HL-60 (cell line): ENCODE measurements at regions not wholly inside any gene's neighbourhood (a gene's known extent, or its start where the extent isn't known, plus 50 kb on each side); places are given as distances from the start of the nearest gene placed in this dataset.

ENCODE experiments used
- DNase-seq, 2 experiments: peaks; one replicate each; pipeline ENCODE4 v3.0.0-alpha.2; 2010 to 2020; ENCODE audit warnings: low read depth in 1 of 2, low spot score in 1 of 2
- H3K27ac ChIP-seq: fragments of 250-450 bp; sonication (Bioruptor Pico); replicated peaks from 2 replicates; pipeline ENCODE4 v1.5.1; 2020; ENCODE audit warnings: mild to moderate bottlenecking, moderate library complexity
- H3K27me3 ChIP-seq: fragments of 250-450 bp; sonication (Bioruptor Pico); 2 replicates; pipeline ENCODE4 v1.5.1; 2021; ENCODE audit warnings: mild to moderate bottlenecking, moderate library complexity; ENCODE audit not compliant: insufficient read depth, poor library complexity, severe bottlenecking
- H3K4me3 ChIP-seq: replicated peaks from 2 replicates; pipeline ENCODE4 v1.5.1; 2011; ENCODE audit warnings: mild to moderate bottlenecking, control low read depth, low read length; ENCODE audit not compliant: insufficient read depth
- GABPA ChIP-seq: IDR thresholded peaks from 2 replicates; pipeline ENCODE4 v1.6.1; 2012; ENCODE audit warnings: low read depth
- POLR2AphosphoS5 ChIP-seq: IDR thresholded peaks from 2 replicates; pipeline ENCODE4 v1.6.1; 2012; ENCODE audit warnings: low read depth
- SPI1 ChIP-seq: IDR thresholded peaks from 2 replicates; pipeline ENCODE4 v1.6.1; 2012; ENCODE audit warnings: low read depth, mild to moderate bottlenecking, borderline replicate concordance
- TF ChIP-seq, protein P1 (sequence below): IDR thresholded peaks from one replicate; pipeline ENCODE4 v1.5.1; 2011; ENCODE audit warnings: low read length, control low read depth, inconsistent platforms; ENCODE audit not compliant: insufficient read depth
- TF ChIP-seq, protein P2 (sequence below): IDR thresholded peaks from 2 replicates; pipeline ENCODE4 v1.6.1; 2012; ENCODE audit warnings: low read depth; ENCODE audit not compliant: insufficient replicate concordance

DNA sequence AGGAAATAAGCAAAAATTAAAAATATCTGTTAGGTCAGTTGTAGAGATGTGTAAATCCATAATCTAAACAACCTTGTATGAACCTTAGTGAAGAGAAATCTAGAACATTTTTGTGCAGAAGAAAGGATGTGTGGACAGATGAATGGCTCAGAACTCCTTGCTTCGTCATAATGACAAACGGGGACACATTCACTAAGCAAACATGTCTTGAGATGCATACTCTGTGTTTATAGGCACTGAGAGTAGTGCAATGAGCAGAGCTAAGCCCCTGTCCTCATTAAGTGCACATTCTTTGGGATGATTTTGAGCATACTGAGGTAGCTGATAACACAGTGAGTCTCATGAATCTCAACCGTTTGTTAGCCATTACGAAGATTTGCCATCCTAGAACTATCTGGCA lies 360.6 kb upstream of the ANKRD30A start:
- Histone ChIP-seq H3K27me3 (no peaks in the 10 kb centered on the region), H3K27ac (no peak overlapping the region), H3K4me3 (no peak overlapping the region)
- DNase-seq: no peak
- no peak for TF ChIP-seq POLR2AphosphoS5
- TF ChIP-seq, protein P1, sequence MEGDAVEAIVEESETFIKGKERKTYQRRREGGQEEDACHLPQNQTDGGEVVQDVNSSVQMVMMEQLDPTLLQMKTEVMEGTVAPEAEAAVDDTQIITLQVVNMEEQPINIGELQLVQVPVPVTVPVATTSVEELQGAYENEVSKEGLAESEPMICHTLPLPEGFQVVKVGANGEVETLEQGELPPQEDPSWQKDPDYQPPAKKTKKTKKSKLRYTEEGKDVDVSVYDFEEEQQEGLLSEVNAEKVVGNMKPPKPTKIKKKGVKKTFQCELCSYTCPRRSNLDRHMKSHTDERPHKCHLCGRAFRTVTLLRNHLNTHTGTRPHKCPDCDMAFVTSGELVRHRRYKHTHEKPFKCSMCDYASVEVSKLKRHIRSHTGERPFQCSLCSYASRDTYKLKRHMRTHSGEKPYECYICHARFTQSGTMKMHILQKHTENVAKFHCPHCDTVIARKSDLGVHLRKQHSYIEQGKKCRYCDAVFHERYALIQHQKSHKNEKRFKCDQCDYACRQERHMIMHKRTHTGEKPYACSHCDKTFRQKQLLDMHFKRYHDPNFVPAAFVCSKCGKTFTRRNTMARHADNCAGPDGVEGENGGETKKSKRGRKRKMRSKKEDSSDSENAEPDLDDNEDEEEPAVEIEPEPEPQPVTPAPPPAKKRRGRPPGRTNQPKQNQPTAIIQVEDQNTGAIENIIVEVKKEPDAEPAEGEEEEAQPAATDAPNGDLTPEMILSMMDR: no peak
- no peak for TF ChIP-seq GABPA
- TF ChIP-seq, protein P2, sequence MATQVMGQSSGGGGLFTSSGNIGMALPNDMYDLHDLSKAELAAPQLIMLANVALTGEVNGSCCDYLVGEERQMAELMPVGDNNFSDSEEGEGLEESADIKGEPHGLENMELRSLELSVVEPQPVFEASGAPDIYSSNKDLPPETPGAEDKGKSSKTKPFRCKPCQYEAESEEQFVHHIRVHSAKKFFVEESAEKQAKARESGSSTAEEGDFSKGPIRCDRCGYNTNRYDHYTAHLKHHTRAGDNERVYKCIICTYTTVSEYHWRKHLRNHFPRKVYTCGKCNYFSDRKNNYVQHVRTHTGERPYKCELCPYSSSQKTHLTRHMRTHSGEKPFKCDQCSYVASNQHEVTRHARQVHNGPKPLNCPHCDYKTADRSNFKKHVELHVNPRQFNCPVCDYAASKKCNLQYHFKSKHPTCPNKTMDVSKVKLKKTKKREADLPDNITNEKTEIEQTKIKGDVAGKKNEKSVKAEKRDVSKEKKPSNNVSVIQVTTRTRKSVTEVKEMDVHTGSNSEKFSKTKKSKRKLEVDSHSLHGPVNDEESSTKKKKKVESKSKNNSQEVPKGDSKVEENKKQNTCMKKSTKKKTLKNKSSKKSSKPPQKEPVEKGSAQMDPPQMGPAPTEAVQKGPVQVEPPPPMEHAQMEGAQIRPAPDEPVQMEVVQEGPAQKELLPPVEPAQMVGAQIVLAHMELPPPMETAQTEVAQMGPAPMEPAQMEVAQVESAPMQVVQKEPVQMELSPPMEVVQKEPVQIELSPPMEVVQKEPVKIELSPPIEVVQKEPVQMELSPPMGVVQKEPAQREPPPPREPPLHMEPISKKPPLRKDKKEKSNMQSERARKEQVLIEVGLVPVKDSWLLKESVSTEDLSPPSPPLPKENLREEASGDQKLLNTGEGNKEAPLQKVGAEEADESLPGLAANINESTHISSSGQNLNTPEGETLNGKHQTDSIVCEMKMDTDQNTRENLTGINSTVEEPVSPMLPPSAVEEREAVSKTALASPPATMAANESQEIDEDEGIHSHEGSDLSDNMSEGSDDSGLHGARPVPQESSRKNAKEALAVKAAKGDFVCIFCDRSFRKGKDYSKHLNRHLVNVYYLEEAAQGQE: no peak
- TF ChIP-seq SPI1: no peak

DNA sequence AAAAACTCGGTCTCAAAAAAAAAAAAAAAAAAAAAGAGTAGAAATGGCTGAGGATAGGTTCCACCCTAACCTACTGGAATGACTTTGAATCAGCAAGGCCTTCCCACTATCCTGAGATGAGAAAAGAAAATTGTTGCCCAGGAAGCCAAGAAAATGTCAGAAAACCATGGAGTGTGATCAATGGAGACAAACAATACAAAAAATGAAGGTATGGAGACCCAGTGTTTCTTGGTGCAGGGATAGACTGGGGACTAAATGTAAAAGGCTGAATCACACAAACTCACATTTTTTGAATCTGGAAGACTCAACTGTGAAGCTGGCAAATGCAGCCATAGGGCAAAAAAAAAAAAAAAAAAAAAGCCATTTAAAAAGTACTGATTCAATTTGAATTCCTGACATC lies 364.3 kb upstream of the ANKRD30A start:
- H3K27me3 ChIP-seq: no peaks in the 10 kb centered on the region
- TF ChIP-seq, protein P1: no peak
- TF ChIP-seq POLR2AphosphoS5 (no peak), GABPA (no peak), SPI1 (no peak)
- TF ChIP-seq, protein P2: no peak
- H3K4me3 ChIP-seq: no peak overlapping the region
- DNase-seq: no peak
- no peak overlapping the region for H3K27ac ChIP-seq

DNA sequence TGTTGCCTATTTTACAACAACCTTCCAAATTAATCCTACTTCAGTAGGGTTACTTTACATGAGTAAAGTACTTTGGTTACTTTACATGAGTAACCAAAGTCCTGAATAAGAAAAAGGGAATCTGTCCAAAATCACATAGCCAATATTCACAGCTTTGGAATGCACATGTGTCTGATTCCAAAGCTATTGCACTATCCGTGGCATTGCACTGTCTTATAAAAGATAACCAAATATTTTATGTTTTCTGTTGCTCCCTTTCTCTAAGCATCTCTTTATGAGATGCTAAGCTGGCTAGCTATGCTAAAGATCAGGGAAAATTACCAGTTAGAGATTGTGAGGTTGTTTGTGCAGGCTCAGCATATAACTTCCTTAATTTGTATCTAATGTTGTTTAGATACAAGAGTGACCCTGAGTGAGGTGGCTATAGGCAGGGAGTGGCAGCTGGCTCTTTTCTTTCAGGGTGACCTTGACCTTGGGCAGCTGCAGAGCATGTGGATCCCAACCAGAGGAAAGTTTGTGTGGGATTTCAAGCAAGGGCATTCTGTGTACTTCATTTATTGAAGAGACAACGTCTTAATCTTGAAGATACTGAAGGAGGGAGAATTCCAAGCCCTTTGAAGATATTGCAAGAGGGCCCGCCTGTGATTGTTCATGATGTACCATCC lies 366.1 kb upstream of the ANKRD30A start:
- H3K27ac ChIP-seq: no peak overlapping the region
- H3K4me3 ChIP-seq: no peak overlapping the region
- TF ChIP-seq, protein P1: no peak
- TF ChIP-seq, protein P2: no peak
- TF ChIP-seq GABPA (no peak), POLR2AphosphoS5 (no peak), SPI1 (no peak)
- H3K27me3 ChIP-seq: no peaks in the 10 kb centered on the region
- no peak for DNase-seq
